GM20000 (cell line): ENCODE measurements at regions not wholly inside any gene's neighbourhood (a gene's known extent, or its start where the extent isn't known, plus 50 kb on each side); places are given as distances from the start of the nearest gene placed in this dataset.

ENCODE experiments used
- DNase-seq: peaks from one replicate; pipeline ENCODE4 v3.0.0; 2012; ENCODE audit warnings: low spot score
- TF ChIP-seq, protein P1 (sequence below): IDR thresholded peaks from 2 replicates; pipeline ENCODE4 v1.5.1; 2012; ENCODE audit warnings: mild to moderate bottlenecking, control low read depth; ENCODE audit errors: extremely low read depth, missing control alignments

DNA sequence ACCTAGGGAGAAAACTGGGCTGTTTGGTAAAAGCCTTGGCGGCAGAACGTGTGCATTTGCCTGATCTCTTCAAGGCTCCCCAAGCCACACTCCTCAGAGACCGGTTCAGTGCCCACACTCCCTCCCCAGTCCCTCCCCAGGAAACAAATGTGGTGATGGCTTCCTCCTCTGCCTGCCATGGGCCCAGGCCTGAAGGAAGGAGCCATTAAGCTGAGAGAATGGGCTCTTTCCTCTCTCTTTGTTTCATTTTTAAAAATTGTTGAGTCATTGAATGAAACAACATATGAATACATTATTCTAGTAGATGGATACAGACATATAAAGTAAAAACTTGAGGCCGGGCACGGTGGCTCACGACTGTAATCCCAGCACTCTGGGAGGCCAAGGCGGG lies 50.6 kb upstream of the YWHAQ start:
- TF ChIP-seq, protein P1, sequence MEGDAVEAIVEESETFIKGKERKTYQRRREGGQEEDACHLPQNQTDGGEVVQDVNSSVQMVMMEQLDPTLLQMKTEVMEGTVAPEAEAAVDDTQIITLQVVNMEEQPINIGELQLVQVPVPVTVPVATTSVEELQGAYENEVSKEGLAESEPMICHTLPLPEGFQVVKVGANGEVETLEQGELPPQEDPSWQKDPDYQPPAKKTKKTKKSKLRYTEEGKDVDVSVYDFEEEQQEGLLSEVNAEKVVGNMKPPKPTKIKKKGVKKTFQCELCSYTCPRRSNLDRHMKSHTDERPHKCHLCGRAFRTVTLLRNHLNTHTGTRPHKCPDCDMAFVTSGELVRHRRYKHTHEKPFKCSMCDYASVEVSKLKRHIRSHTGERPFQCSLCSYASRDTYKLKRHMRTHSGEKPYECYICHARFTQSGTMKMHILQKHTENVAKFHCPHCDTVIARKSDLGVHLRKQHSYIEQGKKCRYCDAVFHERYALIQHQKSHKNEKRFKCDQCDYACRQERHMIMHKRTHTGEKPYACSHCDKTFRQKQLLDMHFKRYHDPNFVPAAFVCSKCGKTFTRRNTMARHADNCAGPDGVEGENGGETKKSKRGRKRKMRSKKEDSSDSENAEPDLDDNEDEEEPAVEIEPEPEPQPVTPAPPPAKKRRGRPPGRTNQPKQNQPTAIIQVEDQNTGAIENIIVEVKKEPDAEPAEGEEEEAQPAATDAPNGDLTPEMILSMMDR, result no peak
- DNase-seq, result no peak

DNA sequence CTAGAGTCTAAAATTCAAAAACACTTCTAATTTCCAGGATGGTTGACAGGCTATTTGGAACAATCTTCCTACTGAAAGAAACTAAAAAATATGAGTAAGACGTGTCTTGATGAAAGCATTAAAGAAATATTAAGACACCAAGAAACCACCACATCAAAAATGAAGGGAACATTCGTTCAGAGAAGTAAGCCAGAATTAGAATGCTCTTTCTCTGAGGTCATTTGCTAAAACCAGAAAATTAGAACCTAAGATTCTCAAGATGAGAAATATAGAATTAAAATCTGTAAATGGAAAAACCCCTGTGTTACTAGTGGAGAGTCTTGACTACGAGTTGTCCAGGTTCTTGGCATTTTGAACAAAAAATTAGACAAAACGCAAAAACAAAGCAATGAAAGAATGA lies 54.8 kb upstream of the YWHAQ start:
- TF ChIP-seq, protein P1, result no peak
- no peak for DNase-seq

DNA sequence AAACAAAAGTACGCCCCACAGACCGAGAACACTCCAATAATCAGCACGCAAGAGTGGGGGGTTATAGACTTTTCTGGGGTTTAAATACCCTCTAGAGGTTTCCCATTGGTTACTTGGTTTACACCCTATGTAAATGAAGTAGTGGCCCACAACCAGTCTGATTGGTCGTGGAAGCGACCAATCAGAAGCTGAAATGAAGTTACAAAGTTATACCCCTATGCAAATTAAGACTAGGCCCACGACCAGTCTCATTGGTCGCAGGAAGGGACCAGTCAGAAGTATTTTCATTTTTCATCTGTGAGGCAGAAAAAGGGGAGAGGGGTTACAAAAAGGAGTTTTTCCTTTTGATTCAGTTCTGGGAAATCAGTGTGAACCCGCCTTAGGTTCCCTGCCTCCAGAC lies 55.3 kb upstream of the YWHAQ start:
- no peak for DNase-seq
- TF ChIP-seq, protein P1, result no peak

GRCh38 chr2:9690252-9690651 lies 59.5 kb upstream of the YWHAQ start:
- TF ChIP-seq, protein P1, result no peak
- DNase-seq, result no peak

DNA sequence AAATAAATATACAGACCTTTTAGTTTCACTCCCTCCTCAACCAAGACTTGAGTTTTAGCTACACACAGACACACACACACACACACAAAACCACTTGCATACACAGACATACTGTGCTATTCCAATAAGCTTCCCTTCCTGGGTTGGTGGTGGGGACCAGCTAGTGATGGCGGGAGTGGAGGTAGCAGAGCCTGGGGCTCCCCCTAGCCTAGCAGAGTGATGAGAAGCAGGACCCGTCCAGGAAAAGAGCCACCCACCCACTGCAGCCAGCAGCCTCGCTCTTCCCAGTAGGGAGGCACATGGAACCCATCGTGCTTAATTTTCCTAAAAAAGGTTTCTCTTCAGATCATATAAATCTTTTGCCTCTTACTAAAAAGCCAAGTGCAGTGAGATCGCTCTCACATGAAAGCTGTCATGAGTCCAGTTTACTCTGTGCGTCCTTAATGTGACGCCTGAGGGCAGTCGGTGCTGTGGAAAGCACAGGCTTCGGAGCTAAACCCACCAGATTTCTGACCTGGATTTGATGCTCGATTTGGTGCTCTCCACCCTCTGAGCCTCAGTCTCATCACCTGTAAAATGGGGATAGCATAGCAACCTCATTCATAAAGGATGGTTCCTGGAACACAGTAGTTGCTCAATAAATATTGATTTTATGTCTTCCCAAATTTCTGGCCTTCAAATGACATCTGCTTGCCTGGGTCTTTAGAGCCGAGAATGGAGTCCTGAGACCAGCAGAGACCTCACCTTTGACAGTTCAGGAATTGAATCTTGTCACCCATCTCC lies 60.1 kb upstream of the YWHAQ start:
- TF ChIP-seq, protein P1, result no peak
- DNase-seq, result no peak

- no peak for DNase-seq
- TF ChIP-seq, protein P1, result no peak
Measured at GRCh38 chr2:9692456-9693195, 61.8 kb upstream of the YWHAQ start.

DNA sequence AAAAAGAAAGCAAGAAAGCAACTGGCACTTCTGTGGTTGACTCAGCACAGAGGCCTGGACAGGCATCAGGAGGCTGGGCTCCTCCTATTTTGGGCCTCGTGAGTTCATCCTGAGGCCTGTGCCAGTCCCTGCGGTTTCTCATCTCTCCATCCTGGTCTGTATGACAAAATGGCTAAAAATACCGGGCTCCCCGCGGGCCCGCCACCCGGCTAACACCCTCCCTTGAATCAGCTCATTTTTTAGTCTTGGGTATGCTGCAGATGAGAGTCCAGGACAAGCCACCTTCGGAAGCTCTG lies 62.3 kb upstream of the YWHAQ start:
- DNase-seq, result no peak
- TF ChIP-seq, protein P1, result no peak
